ENCODE measurements at regions not wholly inside any gene's neighbourhood (a gene's known extent, or its start where the extent isn't known, plus 50 kb on each side); places are given as distances from the start of the nearest gene placed in this dataset.
"Not testable (repeated sequence)": the region's sequence is repeated elsewhere in the genome, so short reads cannot be mapped to it uniquely, and the experiment has no call there.

DNA sequence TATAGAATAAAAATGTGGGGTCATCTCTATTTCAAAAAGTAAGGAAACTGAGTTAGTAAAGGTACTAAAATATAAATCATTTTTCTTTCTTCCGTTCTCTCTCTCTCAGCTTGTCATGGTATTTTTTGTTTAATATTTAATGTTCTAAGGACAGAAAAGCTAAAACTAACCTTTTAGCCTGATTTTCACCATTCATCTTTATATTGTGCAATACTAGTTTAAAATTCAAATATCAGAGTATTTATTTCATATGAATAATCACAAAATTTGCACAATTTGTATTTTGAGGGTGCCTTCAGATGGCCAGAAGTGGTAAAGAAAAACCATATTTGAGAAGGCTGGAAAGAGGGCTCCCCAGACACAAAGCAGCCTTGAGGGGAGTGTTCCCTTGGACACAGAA, 197.6 kb upstream of the AR start:
- no peaks in the 10 kb centered on the region for H3K36me3 Mint-ChIP-seq (ENCODE audit: low read depth, unreplicated experiment)
- no peak for DNase-seq (ENCODE audit: low spot score)
- no peaks in the 10 kb centered on the region for H3K9me3 Mint-ChIP-seq (ENCODE audit: unreplicated experiment)

GRCh38 chrX:67346667-67347066, 197.2 kb upstream of the AR start:
- no peaks in the 10 kb centered on the region for H3K36me3 Mint-ChIP-seq (ENCODE audit: low read depth, unreplicated experiment)
- peaks cover 7% of the 10 kb centered on the region for H3K4me1 Mint-ChIP-seq (ENCODE audit: unreplicated experiment)

More for the DNA sequence above, 197.6 kb upstream of the AR start:
- Mint-ChIP-seq H3K27me3 (ENCODE audit: unreplicated experiment) (peaks cover 1% of the 10 kb centered on the region), H3K27ac (ENCODE audit: unreplicated experiment) (no peak overlapping the region), H3K4me1 (ENCODE audit: unreplicated experiment) (peaks cover 2% of the 10 kb centered on the region), H3K4me3 (ENCODE audit: unreplicated experiment) (no peak overlapping the region)
- no peak for TF ChIP-seq CTCF (IDR thresholded peaks at IDR 0.05; ENCODE audit: unreplicated experiment)

GRCh38 chrX:67347145-67347544, 196.7 kb upstream of the AR start:
- H3K27ac Mint-ChIP-seq (ENCODE audit: unreplicated experiment) = no peak overlapping the region
- H3K9me3 Mint-ChIP-seq (ENCODE audit: unreplicated experiment) = no peaks in the 10 kb centered on the region
- H3K27me3 Mint-ChIP-seq (ENCODE audit: unreplicated experiment) = peaks cover 1% of the 10 kb centered on the region
- H3K4me3 Mint-ChIP-seq (ENCODE audit: unreplicated experiment) = no peak overlapping the region
- TF ChIP-seq CTCF (IDR thresholded peaks at IDR 0.05; ENCODE audit: unreplicated experiment) = no peak
- H3K36me3 Mint-ChIP-seq (ENCODE audit: low read depth, unreplicated experiment) = no peaks in the 10 kb centered on the region
- H3K4me1 Mint-ChIP-seq (ENCODE audit: unreplicated experiment) = peaks cover 7% of the 10 kb centered on the region
- DNase-seq (ENCODE audit: low spot score) = no peak

More at GRCh38 chrX:67346667-67347066, 197.2 kb upstream of the AR start:
- DNase-seq (ENCODE audit: low spot score) = no peak
- H3K9me3 Mint-ChIP-seq (ENCODE audit: unreplicated experiment) = no peaks in the 10 kb centered on the region
- no peak overlapping the region for H3K4me3 Mint-ChIP-seq (ENCODE audit: unreplicated experiment)
- no peak for TF ChIP-seq CTCF (IDR thresholded peaks at IDR 0.05; ENCODE audit: unreplicated experiment)
- H3K27ac Mint-ChIP-seq (ENCODE audit: unreplicated experiment) = no peak overlapping the region
- H3K27me3 Mint-ChIP-seq (ENCODE audit: unreplicated experiment) = peaks cover 1% of the 10 kb centered on the region

DNA sequence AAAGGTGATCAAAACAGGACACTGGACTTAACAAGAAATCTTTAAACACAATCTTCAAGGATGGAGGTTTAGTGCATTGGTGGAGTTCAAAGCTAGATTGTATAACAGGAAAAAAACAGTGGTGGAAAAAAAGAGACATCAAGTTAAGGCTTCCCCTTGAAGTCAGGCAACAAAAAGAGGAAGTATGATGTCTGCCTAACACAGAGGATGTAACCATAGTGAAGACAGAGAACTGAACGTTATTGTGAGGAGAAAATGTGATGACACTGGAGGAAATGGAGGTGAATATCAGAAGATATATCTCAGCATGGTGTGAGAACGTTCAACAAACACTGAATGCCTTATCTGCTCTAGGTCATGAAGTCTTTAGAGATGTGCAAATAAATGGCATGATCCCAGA, 192.4 kb upstream of the AR start:
- H3K27ac Mint-ChIP-seq (ENCODE audit: unreplicated experiment) = peak overlapping the region; percentile 89
- peaks cover 7% of the 10 kb centered on the region for H3K4me1 Mint-ChIP-seq (ENCODE audit: unreplicated experiment)
- DNase-seq (ENCODE audit: low spot score) = no peak
- H3K4me3 Mint-ChIP-seq (ENCODE audit: unreplicated experiment) = no peak overlapping the region
- no peaks in the 10 kb centered on the region for H3K27me3 Mint-ChIP-seq (ENCODE audit: unreplicated experiment)
- no peak for TF ChIP-seq CTCF (IDR thresholded peaks at IDR 0.05; ENCODE audit: unreplicated experiment)
- no peaks in the 10 kb centered on the region for H3K36me3 Mint-ChIP-seq (ENCODE audit: low read depth, unreplicated experiment)
- no peaks in the 10 kb centered on the region for H3K9me3 Mint-ChIP-seq (ENCODE audit: unreplicated experiment)

DNA sequence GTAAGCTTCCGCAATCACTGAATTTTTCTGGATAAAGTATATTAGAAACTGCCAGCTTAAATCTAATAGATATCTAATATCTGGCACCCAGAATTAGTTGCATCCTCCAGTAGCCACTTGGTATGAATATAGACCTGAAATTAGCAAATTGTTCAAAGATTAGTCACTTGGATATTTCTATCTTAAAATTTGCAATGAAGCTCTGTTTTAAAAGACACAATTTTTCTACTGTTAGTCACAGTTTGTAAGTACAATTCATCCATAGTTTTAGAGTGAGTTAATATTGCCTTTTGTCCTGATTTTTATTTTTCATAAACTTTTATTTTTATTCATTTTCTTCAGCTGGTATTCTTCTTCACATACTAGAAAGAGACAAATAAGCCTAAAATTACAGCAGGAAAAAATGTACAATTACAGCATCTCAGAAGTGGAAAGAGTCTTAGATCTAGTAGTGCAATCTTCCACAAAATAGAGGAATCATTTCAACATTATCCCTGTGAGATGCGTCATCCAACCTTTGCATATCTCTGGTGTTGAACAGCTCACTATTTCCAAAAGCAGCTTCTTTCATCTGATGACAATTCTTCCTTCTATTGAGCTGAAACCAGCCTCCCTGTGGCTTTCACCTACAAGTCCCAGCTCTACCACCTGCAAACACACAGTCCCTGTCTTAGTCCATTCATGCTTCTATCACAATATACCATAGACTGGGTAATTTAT, 190.0 kb upstream of the AR start:
- no peaks in the 10 kb centered on the region for H3K27me3 Mint-ChIP-seq (ENCODE audit: unreplicated experiment)
- H3K9me3 Mint-ChIP-seq (ENCODE audit: unreplicated experiment) = no peaks in the 10 kb centered on the region
- H3K4me3 Mint-ChIP-seq (ENCODE audit: unreplicated experiment) = no peak overlapping the region
- H3K36me3 Mint-ChIP-seq (ENCODE audit: low read depth, unreplicated experiment) = no peaks in the 10 kb centered on the region
- H3K27ac Mint-ChIP-seq (ENCODE audit: unreplicated experiment) = no peak overlapping the region
- no peak for TF ChIP-seq CTCF (IDR thresholded peaks at IDR 0.05; ENCODE audit: unreplicated experiment)
- H3K4me1 Mint-ChIP-seq (ENCODE audit: unreplicated experiment) = peaks cover 7% of the 10 kb centered on the region
- no peak for DNase-seq (ENCODE audit: low spot score)

DNA sequence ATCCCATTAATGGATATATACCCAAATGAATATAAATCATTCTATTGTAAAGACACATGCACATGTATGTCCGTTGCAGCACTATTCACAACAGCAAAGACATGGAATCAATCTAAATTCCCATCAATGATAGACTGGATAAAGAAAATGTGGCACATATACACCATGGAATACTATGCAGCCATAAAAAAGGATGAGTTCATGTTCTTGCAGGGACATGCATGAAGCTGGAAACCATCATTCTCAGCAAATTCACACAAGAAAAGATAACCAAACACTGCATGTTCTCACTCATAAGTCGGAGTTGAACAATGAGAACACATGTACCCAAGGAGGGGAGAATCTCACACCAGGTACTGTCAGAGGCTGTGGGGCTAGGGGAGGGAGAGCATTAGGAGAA, 182.6 kb upstream of the AR start:
- H3K4me1 Mint-ChIP-seq (ENCODE audit: unreplicated experiment); DNase-seq (ENCODE audit: low spot score); H3K9me3 Mint-ChIP-seq (ENCODE audit: unreplicated experiment); H3K27ac Mint-ChIP-seq (ENCODE audit: unreplicated experiment); H3K36me3 Mint-ChIP-seq (ENCODE audit: low read depth, unreplicated experiment); H3K4me3 Mint-ChIP-seq (ENCODE audit: unreplicated experiment); H3K27me3 Mint-ChIP-seq (ENCODE audit: unreplicated experiment): not testable (repeated sequence)
